ENCODE measurements at regions not wholly inside any gene's neighbourhood (a gene's known extent, or its start where the extent isn't known, plus 50 kb on each side); places are given as distances from the start of the nearest gene placed in this dataset.

GRCh38 chrX:109918753-109919152 lies 84.2 kb upstream of the TMEM164 start:
- Histone ChIP-seq H3K14ac (ENCODE audit: low read length) (no peak overlapping the region), H3K9me3 (replicated peaks in 1 of 2; ENCODE audit: control insufficient read depth in 2 of 2, insufficient read depth in 1 of 2, low read depth in 1 of 2, low read length in 2 of 2) (no peaks in the 10 kb centered on the region), H3K4me1 (ENCODE audit: control insufficient read depth in 2 of 2, insufficient read depth in 1 of 2, low read depth in 1 of 2, low read length in 2 of 2) (no peaks in the 10 kb centered on the region), H3K23ac (ENCODE audit: low read depth, low read length, poor library complexity) (no peak overlapping the region), H3K27ac (replicated peaks; ENCODE audit: low read length) (no peak overlapping the region), H3K79me1 (ENCODE audit: low read depth, low read length) (no peaks in the 10 kb centered on the region), H2BK15ac (ENCODE audit: low read length) (no peak overlapping the region), H2AK5ac (ENCODE audit: low read depth, low read length) (no peak overlapping the region), H4K8ac (ENCODE audit: low read depth, low read length) (no peak overlapping the region), H3K4ac (ENCODE audit: low read length) (no peak overlapping the region), H3K18ac (ENCODE audit: low read length) (no peak overlapping the region), H2BK120ac (ENCODE audit: low read depth, low read length) (no peak overlapping the region), H2AFZ (ENCODE audit: low read length) (no peak overlapping the region), H3K27me3 (ENCODE audit: control insufficient read depth in 3 of 3, insufficient read depth in 3 of 3, low read depth in 1 of 3, low read length in 3 of 3) (no peaks in the 10 kb centered on the region), H3K4me3 (ENCODE audit: low read length in 2 of 2) (no peak overlapping the region), H3K4me2 (ENCODE audit: insufficient read depth, low read length, poor library complexity, severe bottlenecking) (no peak overlapping the region), H4K91ac (ENCODE audit: low read depth, low read length, poor library complexity) (no peak overlapping the region), H3K36me3 (replicated peaks in 1 of 2; ENCODE audit: control insufficient read depth in 2 of 2, insufficient read depth in 2 of 2, low read length in 2 of 2) (no peaks in the 10 kb centered on the region), H3K9ac (ENCODE audit: low read depth, low read length, poor library complexity) (no peak overlapping the region), H2BK5ac (ENCODE audit: low read length) (no peak overlapping the region), H2BK12ac (ENCODE audit: low read length) (no peak overlapping the region)
- no peak for DNase-seq (ENCODE audit: low spot score)
- WGBS, 2 donors (ENCODE audit: extremely low coverage in 2 of 2, insufficient read length in 2 of 2, insufficient replicate concordance in 1 of 2): no CpG with 5 or more reads among the region's 1 CpG

DNA sequence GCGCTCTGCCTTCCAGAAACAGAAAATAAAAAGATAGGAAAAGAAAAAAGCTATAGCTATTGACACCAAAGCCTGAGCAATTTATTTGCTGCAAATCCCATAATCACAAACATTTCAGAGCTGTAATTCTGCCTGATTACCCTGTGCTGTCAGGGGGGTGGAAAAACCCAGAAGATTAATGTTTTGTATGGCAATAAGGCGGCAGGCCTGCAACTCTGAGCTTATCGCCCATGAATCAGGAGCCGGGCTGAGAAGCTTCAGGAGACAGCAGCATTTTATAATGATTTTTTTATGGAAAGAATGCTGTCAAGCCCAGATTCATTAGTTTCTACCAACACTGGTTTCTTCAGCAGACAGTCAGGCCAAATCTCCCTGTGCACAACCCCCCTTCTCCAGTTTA lies 82.6 kb upstream of the TMEM164 start:
- H3K23ac ChIP-seq (ENCODE audit: low read depth, low read length, poor library complexity): no peak overlapping the region
- H2BK12ac ChIP-seq (ENCODE audit: low read length): no peak overlapping the region
- no peak for DNase-seq (ENCODE audit: low spot score)
- H2AFZ ChIP-seq (ENCODE audit: low read length): no peak overlapping the region
- H3K4ac ChIP-seq (ENCODE audit: low read length): no peak overlapping the region
- H3K4me2 ChIP-seq (ENCODE audit: insufficient read depth, low read length, poor library complexity, severe bottlenecking): no peak overlapping the region
- no peak overlapping the region for H4K91ac ChIP-seq (ENCODE audit: low read depth, low read length, poor library complexity)
- H3K36me3 ChIP-seq (replicated peaks in 1 of 2; ENCODE audit: control insufficient read depth in 2 of 2, insufficient read depth in 2 of 2, low read length in 2 of 2): no peaks in the 10 kb centered on the region
- no peaks in the 10 kb centered on the region for H3K9me3 ChIP-seq (replicated peaks in 1 of 2; ENCODE audit: control insufficient read depth in 2 of 2, insufficient read depth in 1 of 2, low read depth in 1 of 2, low read length in 2 of 2)
- no peak overlapping the region for H3K9ac ChIP-seq (ENCODE audit: low read depth, low read length, poor library complexity)
- H3K4me1 ChIP-seq (ENCODE audit: control insufficient read depth in 2 of 2, insufficient read depth in 1 of 2, low read depth in 1 of 2, low read length in 2 of 2): no peaks in the 10 kb centered on the region
- no peak overlapping the region for H3K4me3 ChIP-seq (ENCODE audit: low read length in 2 of 2)
- H4K8ac ChIP-seq (ENCODE audit: low read depth, low read length): no peak overlapping the region
- no peaks in the 10 kb centered on the region for H3K79me1 ChIP-seq (ENCODE audit: low read depth, low read length)
- WGBS, 2 donors (ENCODE audit: extremely low coverage in 2 of 2, insufficient read length in 2 of 2, insufficient replicate concordance in 1 of 2): no CpG with 5 or more reads among the region's 4 CpGs
- H3K18ac ChIP-seq (ENCODE audit: low read length): no peak overlapping the region
- H3K27ac ChIP-seq (replicated peaks; ENCODE audit: low read length): no peak overlapping the region
- H3K27me3 ChIP-seq (ENCODE audit: control insufficient read depth in 3 of 3, insufficient read depth in 3 of 3, low read depth in 1 of 3, low read length in 3 of 3): no peaks in the 10 kb centered on the region
- H3K14ac ChIP-seq (ENCODE audit: low read length): no peak overlapping the region
- H2AK5ac ChIP-seq (ENCODE audit: low read depth, low read length): no peak overlapping the region
- no peak overlapping the region for H2BK120ac ChIP-seq (ENCODE audit: low read depth, low read length)
- H2BK5ac ChIP-seq (ENCODE audit: low read length): no peak overlapping the region
- no peak overlapping the region for H2BK15ac ChIP-seq (ENCODE audit: low read length)

DNA sequence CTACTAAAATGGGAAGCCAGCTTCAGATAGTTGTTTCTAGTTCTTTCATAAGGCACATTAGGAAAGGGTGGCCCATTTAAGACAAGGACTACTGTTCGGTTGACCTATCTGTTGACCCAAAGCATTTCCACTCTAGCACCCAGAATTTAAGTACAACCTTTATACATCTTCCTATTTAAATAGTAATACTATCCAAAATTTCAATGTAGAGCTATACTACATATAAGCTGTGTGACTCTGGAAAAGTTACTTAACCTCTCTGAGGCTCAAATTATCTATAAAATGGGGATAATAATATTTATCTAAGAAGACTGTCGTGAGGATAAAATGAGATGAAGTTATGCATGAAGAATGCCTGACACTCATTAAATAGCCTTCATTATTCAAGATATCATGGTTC lies 82.0 kb upstream of the TMEM164 start:
- Histone ChIP-seq H3K36me3 (replicated peaks in 1 of 2; ENCODE audit: control insufficient read depth in 2 of 2, insufficient read depth in 2 of 2, low read length in 2 of 2) (no peaks in the 10 kb centered on the region), H4K91ac (ENCODE audit: low read depth, low read length, poor library complexity) (no peak overlapping the region), H3K4me2 (ENCODE audit: insufficient read depth, low read length, poor library complexity, severe bottlenecking) (no peak overlapping the region), H2AK5ac (ENCODE audit: low read depth, low read length) (no peak overlapping the region), H3K27ac (replicated peaks; ENCODE audit: low read length) (no peak overlapping the region), H3K4ac (ENCODE audit: low read length) (no peak overlapping the region), H4K8ac (ENCODE audit: low read depth, low read length) (no peak overlapping the region), H2BK5ac (ENCODE audit: low read length) (no peak overlapping the region), H3K14ac (ENCODE audit: low read length) (no peak overlapping the region), H3K9ac (ENCODE audit: low read depth, low read length, poor library complexity) (no peak overlapping the region), H3K79me1 (ENCODE audit: low read depth, low read length) (no peaks in the 10 kb centered on the region), H2BK120ac (ENCODE audit: low read depth, low read length) (no peak overlapping the region), H3K4me3 (ENCODE audit: low read length in 2 of 2) (no peak overlapping the region), H3K18ac (ENCODE audit: low read length) (no peak overlapping the region), H2BK12ac (ENCODE audit: low read length) (no peak overlapping the region), H2AFZ (ENCODE audit: low read length) (no peak overlapping the region), H3K27me3 (ENCODE audit: control insufficient read depth in 3 of 3, insufficient read depth in 3 of 3, low read depth in 1 of 3, low read length in 3 of 3) (no peaks in the 10 kb centered on the region), H3K4me1 (ENCODE audit: control insufficient read depth in 2 of 2, insufficient read depth in 1 of 2, low read depth in 1 of 2, low read length in 2 of 2) (no peaks in the 10 kb centered on the region), H3K9me3 (replicated peaks in 1 of 2; ENCODE audit: control insufficient read depth in 2 of 2, insufficient read depth in 1 of 2, low read depth in 1 of 2, low read length in 2 of 2) (no peaks in the 10 kb centered on the region), H3K23ac (ENCODE audit: low read depth, low read length, poor library complexity) (no peak overlapping the region), H2BK15ac (ENCODE audit: low read length) (no peak overlapping the region)
- DNase-seq (ENCODE audit: low spot score): no peak
- WGBS, 2 donors (ENCODE audit: extremely low coverage in 2 of 2, insufficient read length in 2 of 2, insufficient replicate concordance in 1 of 2): no CpG with 5 or more reads among the region's 2 CpGs

DNA sequence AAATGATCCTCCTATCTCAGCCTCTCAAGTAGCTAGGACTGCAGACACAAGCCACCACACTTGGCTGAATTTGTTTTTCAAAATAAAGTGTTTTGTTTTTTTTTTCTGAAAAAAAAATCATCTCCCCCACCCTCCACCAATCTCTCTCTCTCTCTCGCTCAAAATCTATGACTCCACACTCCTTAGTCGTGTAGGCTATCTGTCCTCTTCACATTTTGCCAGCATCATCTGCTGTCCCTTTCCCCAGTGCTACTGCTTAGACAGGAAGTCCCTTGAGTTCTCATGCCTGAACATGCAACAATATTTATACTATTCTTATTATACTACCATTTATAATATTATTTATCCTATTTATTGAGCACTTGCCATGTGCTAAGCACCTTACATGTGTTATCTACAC lies 80.7 kb upstream of the TMEM164 start:
- no CpG with 5 or more reads among the region's 2 CpGs for WGBS, 2 donors (ENCODE audit: extremely low coverage in 2 of 2, insufficient read length in 2 of 2, insufficient replicate concordance in 1 of 2)
- Histone ChIP-seq H2BK15ac (ENCODE audit: low read length) (no peak overlapping the region), H3K4me3 (ENCODE audit: low read length in 2 of 2) (no peak overlapping the region), H3K4ac (ENCODE audit: low read length) (no peak overlapping the region), H3K79me1 (ENCODE audit: low read depth, low read length) (no peaks in the 10 kb centered on the region), H3K9me3 (replicated peaks in 1 of 2; ENCODE audit: control insufficient read depth in 2 of 2, insufficient read depth in 1 of 2, low read depth in 1 of 2, low read length in 2 of 2) (no peaks in the 10 kb centered on the region), H3K14ac (ENCODE audit: low read length) (no peak overlapping the region), H4K91ac (ENCODE audit: low read depth, low read length, poor library complexity) (no peak overlapping the region), H2BK5ac (ENCODE audit: low read length) (no peak overlapping the region), H3K4me1 (ENCODE audit: control insufficient read depth in 2 of 2, insufficient read depth in 1 of 2, low read depth in 1 of 2, low read length in 2 of 2) (no peaks in the 10 kb centered on the region), H2BK12ac (ENCODE audit: low read length) (no peak overlapping the region), H3K4me2 (ENCODE audit: insufficient read depth, low read length, poor library complexity, severe bottlenecking) (no peak overlapping the region), H4K8ac (ENCODE audit: low read depth, low read length) (no peak overlapping the region), H3K27me3 (ENCODE audit: control insufficient read depth in 3 of 3, insufficient read depth in 3 of 3, low read depth in 1 of 3, low read length in 3 of 3) (no peaks in the 10 kb centered on the region), H3K18ac (ENCODE audit: low read length) (no peak overlapping the region), H2AFZ (ENCODE audit: low read length) (no peak overlapping the region), H3K9ac (ENCODE audit: low read depth, low read length, poor library complexity) (no peak overlapping the region), H3K36me3 (replicated peaks in 1 of 2; ENCODE audit: control insufficient read depth in 2 of 2, insufficient read depth in 2 of 2, low read length in 2 of 2) (no peaks in the 10 kb centered on the region), H3K27ac (replicated peaks; ENCODE audit: low read length) (no peak overlapping the region), H2BK120ac (ENCODE audit: low read depth, low read length) (no peak overlapping the region), H3K23ac (ENCODE audit: low read depth, low read length, poor library complexity) (no peak overlapping the region), H2AK5ac (ENCODE audit: low read depth, low read length) (no peak overlapping the region)
- DNase-seq (ENCODE audit: low spot score): no peak
